ENCODE measurements at regions not wholly inside any gene's neighbourhood (a gene's known extent, or its start where the extent isn't known, plus 50 kb on each side); places are given as distances from the start of the nearest gene placed in this dataset.

DNA sequence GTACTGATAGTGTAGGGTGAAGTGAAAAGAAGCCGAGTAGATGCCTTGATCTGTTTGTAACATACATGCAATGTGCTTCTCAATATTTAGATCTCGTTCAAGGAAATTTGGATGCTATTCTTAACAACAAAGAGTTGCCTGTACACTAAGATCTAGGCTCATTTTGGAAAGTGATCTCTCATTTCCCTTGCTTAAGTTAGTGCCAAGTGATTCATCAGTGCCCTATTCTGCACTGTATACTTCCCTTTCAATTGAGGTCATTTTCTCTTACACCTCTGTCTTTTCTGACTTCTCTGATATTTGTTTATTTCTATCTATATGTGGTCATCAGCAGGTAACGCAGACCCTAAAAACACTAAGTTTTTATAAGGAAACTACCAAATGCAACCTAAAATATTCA lies 528.6 kb upstream of the PTPRD start:
- TF ChIP-seq, protein P1, sequence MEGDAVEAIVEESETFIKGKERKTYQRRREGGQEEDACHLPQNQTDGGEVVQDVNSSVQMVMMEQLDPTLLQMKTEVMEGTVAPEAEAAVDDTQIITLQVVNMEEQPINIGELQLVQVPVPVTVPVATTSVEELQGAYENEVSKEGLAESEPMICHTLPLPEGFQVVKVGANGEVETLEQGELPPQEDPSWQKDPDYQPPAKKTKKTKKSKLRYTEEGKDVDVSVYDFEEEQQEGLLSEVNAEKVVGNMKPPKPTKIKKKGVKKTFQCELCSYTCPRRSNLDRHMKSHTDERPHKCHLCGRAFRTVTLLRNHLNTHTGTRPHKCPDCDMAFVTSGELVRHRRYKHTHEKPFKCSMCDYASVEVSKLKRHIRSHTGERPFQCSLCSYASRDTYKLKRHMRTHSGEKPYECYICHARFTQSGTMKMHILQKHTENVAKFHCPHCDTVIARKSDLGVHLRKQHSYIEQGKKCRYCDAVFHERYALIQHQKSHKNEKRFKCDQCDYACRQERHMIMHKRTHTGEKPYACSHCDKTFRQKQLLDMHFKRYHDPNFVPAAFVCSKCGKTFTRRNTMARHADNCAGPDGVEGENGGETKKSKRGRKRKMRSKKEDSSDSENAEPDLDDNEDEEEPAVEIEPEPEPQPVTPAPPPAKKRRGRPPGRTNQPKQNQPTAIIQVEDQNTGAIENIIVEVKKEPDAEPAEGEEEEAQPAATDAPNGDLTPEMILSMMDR (conservative IDR thresholded peaks at IDR 0.05; ENCODE audit: low read depth, low read length) = no peak
- no peak for DNase-seq (ENCODE audit: low read depth)
- H3K4me3 ChIP-seq (ENCODE audit: low read depth, low read length) = no peak overlapping the region

DNA sequence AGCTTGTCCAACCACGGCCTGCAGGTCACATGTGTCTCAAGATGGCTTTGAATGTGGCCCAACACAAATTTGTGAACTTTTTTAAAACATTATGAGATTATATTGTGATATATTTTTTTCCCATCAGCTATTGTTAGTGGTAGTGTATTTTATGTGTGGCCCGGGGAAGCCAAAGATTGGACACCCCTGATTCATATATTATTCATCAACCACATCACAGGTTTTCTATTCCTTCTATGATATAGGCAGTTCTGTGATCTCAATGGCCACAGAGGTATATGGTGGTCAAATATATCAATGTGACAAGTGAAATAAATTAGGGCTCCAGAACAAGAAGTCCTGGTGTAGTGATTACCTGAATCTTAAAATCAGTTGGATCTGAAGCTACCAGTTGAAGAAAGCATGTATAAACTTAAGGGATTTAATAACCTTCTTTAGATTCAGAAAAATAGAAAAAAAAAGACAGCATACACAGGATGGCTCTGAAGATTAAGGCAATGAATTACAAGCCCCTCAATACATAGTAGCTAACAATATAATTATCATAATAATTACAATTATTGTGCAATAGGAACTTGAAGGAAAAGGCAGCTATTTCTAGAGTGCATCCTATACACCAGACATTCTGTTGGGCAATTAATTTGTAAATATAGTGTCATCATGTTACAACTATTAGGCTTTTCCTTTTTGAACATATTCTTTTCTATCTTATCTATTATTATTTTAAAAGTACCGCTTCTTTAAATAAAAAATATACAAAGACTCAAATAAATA lies 530.4 kb upstream of the PTPRD start:
- TF ChIP-seq, protein P1 (conservative IDR thresholded peaks at IDR 0.05; ENCODE audit: low read depth, low read length) = no peak
- H3K4me3 ChIP-seq (ENCODE audit: low read depth, low read length) = no peak overlapping the region
- DNase-seq (ENCODE audit: low read depth) = no peak

DNA sequence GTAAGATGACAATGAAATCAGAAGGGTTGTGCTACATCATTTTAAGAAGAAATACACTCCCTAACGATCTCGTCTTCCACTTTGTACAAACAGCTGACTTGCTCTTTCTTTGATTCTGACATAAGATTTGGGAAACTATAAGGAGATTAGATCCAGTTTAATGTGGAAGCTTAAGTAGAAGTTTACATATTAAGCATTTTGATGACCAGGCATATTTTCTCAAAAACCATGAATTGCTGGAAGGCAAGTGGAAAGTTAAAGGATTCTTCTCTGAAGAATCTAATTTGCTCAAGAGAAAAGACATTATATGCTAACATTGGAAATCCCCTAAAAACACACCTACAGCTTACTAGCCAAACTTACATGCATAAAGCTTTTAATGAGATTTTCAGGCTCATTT lies 531.9 kb upstream of the PTPRD start:
- DNase-seq (ENCODE audit: low read depth) = no peak
- TF ChIP-seq, protein P1 (conservative IDR thresholded peaks at IDR 0.05; ENCODE audit: low read depth, low read length) = no peak

DNA sequence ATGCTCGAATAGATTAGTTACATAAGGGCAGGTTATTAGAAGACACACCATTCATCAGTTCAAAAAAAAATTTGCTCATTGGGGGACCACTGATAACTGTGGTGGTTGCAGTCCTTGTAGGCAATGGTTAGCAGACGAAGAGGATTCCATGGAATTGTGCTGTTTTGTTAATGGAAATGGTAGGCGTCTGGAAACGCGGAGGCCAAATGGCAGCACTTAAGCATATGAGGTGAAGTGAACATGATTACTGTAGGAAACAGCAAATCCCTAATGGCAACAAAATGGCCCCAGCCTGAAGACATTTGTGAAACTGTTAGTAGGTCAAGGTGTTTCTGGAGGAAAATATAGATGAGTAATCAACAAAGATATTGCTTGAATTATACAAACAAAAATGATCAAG lies 535.4 kb upstream of the PTPRD start:
- no peak for DNase-seq (ENCODE audit: low read depth)
- H3K4me3 ChIP-seq (ENCODE audit: low read depth, low read length) = no peak overlapping the region
- TF ChIP-seq, protein P1 (conservative IDR thresholded peaks at IDR 0.05; ENCODE audit: low read depth, low read length) = no peak

More for the DNA sequence above, 531.9 kb upstream of the PTPRD start:
- no peak overlapping the region for H3K4me3 ChIP-seq (ENCODE audit: low read depth, low read length)

DNA sequence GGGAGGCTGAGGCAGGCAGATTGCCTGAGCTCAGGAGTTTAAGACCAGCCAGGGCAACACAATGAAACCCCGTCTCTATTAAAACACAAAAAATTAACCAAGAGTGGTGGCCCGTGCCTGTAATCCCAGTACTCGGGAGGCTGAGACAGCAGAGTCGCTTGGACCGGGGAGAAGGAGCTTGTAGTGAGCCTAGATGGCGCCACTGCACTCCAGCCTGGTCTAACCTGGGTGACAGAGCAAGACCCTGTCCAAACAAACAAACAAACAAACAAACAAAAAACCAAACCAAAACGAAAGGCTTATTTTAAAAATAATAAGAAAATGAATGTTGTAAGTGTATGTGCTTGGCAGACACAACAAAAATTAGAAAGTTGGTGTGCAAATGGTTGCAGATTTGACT lies 536.3 kb upstream of the PTPRD start:
- TF ChIP-seq, protein P1 (conservative IDR thresholded peaks at IDR 0.05; ENCODE audit: low read depth, low read length) = no peak
- no peak overlapping the region for H3K4me3 ChIP-seq (ENCODE audit: low read depth, low read length)
- DNase-seq (ENCODE audit: low read depth) = no peak

DNA sequence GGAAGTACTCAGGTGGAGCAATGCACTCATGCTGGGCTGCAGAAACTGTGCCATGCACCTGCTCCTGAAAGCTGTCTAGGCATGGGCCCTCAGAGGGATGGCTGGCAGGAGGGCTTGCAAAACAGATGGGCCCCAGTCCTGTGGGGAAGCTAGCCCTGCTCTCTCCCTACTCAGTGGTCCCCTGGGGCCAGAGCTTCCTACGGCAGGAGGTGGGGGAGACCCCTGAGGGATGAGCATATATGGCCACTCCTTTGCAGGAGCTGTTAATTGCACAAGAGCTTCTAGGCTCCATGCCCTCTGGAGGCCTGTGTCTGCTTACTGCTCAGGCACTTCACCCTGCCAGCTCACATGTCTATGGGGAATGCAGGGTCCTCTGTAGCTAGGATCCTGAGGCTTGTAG lies 545.3 kb upstream of the PTPRD start:
- TF ChIP-seq, protein P1 (conservative IDR thresholded peaks at IDR 0.05; ENCODE audit: low read depth, low read length) = no peak
- H3K4me3 ChIP-seq (ENCODE audit: low read depth, low read length) = no peak overlapping the region
- no peak for DNase-seq (ENCODE audit: low read depth)

DNA sequence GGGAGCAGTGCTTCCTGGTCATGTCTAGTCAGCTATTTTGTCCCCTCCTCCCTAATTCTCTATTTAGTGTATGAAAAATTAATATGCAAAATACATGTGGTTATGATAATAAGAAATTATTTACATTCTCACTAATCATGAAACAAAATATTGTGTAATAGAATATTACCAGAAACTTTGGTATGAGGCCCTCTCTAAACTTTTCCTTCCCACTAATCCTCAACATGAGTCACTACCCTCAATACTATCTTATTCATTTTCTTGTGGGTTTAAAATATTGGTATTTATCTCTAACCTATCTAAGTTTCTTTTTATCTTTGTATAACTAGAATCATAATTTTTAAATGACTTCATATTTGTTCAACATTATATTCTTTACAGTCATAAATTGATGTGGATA lies 545.9 kb upstream of the PTPRD start:
- DNase-seq (ENCODE audit: low read depth) = peak; percentile 1
- TF ChIP-seq, protein P1 (conservative IDR thresholded peaks at IDR 0.05; ENCODE audit: low read depth, low read length) = no peak
- H3K4me3 ChIP-seq (ENCODE audit: low read depth, low read length) = no peak overlapping the region
